NT2/D1 (cell line): ENCODE measurements at regions not wholly inside any gene's neighbourhood (a gene's known extent, or its start where the extent isn't known, plus 50 kb on each side); places are given as distances from the start of the nearest gene placed in this dataset.

Experiments used
- DNase-seq: peaks from one replicate; pipeline ENCODE4 v3.0.0-alpha.2; 2011; ENCODE audit warnings: low read depth, low spot score
- H3K27me3 ChIP-seq: 2 replicates; pipeline ENCODE4 v1.6.0; 2011; ENCODE audit warnings: mild to moderate bottlenecking; ENCODE audit not compliant: insufficient read length, insufficient read depth
- H3K36me3 ChIP-seq: 2 replicates; pipeline ENCODE4 v1.6.1; 2011; ENCODE audit warnings: mild to moderate bottlenecking, low read length, mixed read lengths; ENCODE audit not compliant: insufficient read depth, insufficient read length
- H3K4me1 ChIP-seq: 2 replicates; pipeline ENCODE4 v1.5.1; 2011; ENCODE audit not compliant: insufficient read depth, insufficient read length
- H3K4me3 ChIP-seq: 2 replicates; pipeline ENCODE4 v1.5.1; 2011; ENCODE audit warnings: low read depth; ENCODE audit not compliant: insufficient read length
- H3K9ac ChIP-seq: 2 replicates; pipeline ENCODE4 v1.6.0; 2011; ENCODE audit warnings: low read depth; ENCODE audit not compliant: insufficient read length
- H3K9me3 ChIP-seq: 2 replicates; pipeline ENCODE4 v1.5.1; 2011; ENCODE audit warnings: mild to moderate bottlenecking, low read length; ENCODE audit not compliant: insufficient read depth
- SUZ12 ChIP-seq: IDR thresholded peaks from 2 replicates; pipeline ENCODE4 v1.6.1; 2011; ENCODE audit not compliant: insufficient read length, insufficient read depth; ENCODE audit errors: extremely low read depth
- YY1 ChIP-seq: IDR thresholded peaks from 2 replicates; pipeline ENCODE4 v1.6.1; 2011; ENCODE audit not compliant: insufficient read length, insufficient read depth
- ZNF274 ChIP-seq: IDR thresholded peaks from 2 replicates; pipeline ENCODE4 v1.6.1; 2011; ENCODE audit warnings: mild to moderate bottlenecking, low read depth, low read length

GRCh38 chr3:159182961-159183360, 381.1 kb downstream of the MFSD1 start:
- Histone ChIP-seq H3K4me1 (no peaks in the 10 kb centered on the region), H3K4me3 (no peak overlapping the region), H3K9me3 (no peaks in the 10 kb centered on the region), H3K36me3 (no peaks in the 10 kb centered on the region), H3K9ac (no peak overlapping the region), H3K27me3 (no peaks in the 10 kb centered on the region)
- no peak for DNase-seq
- TF ChIP-seq SUZ12 (no peak), YY1 (no peak), ZNF274 (no peak)

- TF ChIP-seq YY1: no peak
- TF ChIP-seq ZNF274: no peak
- no peak for TF ChIP-seq SUZ12
- H3K36me3 ChIP-seq: no peaks in the 10 kb centered on the region
- no peaks in the 10 kb centered on the region for H3K27me3 ChIP-seq
- no peaks in the 10 kb centered on the region for H3K9me3 ChIP-seq
- no peak for DNase-seq
- no peaks in the 10 kb centered on the region for H3K4me1 ChIP-seq
- H3K4me3 ChIP-seq: no peak overlapping the region
- no peak overlapping the region for H3K9ac ChIP-seq
These were observed 383.7 kb downstream of the MFSD1 start for GRCh38 chr3:159185443-159186050.

GRCh38 chr3:159186581-159186980, 384.7 kb downstream of the MFSD1 start:
- Histone ChIP-seq H3K36me3 (no peaks in the 10 kb centered on the region), H3K4me3 (no peak overlapping the region), H3K4me1 (no peaks in the 10 kb centered on the region)

GRCh38 chr3:159187232-159187631, 385.4 kb downstream of the MFSD1 start:
- Histone ChIP-seq H3K4me1 (no peaks in the 10 kb centered on the region), H3K4me3 (no peak overlapping the region), H3K36me3 (no peaks in the 10 kb centered on the region), H3K27me3 (no peaks in the 10 kb centered on the region), H3K9me3 (no peaks in the 10 kb centered on the region), H3K9ac (no peak overlapping the region)
- DNase-seq: no peak
- TF ChIP-seq YY1 (no peak), ZNF274 (no peak), SUZ12 (no peak)

More at GRCh38 chr3:159186581-159186980, 384.7 kb downstream of the MFSD1 start:
- Histone ChIP-seq H3K9me3 (no peaks in the 10 kb centered on the region), H3K9ac (no peak overlapping the region), H3K27me3 (no peaks in the 10 kb centered on the region)
- TF ChIP-seq SUZ12 (no peak), ZNF274 (no peak), YY1 (no peak)
- DNase-seq: no peak

GRCh38 chr3:159187706-159188105, 385.9 kb downstream of the MFSD1 start:
- no peak for DNase-seq
- TF ChIP-seq SUZ12: no peak
- no peak for TF ChIP-seq ZNF274
- TF ChIP-seq YY1: no peak
- no peak overlapping the region for H3K9ac ChIP-seq
- H3K27me3 ChIP-seq: no peaks in the 10 kb centered on the region
- no peaks in the 10 kb centered on the region for H3K36me3 ChIP-seq
- no peaks in the 10 kb centered on the region for H3K9me3 ChIP-seq
- no peak overlapping the region for H3K4me3 ChIP-seq
- no peaks in the 10 kb centered on the region for H3K4me1 ChIP-seq

- Histone ChIP-seq H3K4me1 (no peaks in the 10 kb centered on the region), H3K4me3 (no peak overlapping the region), H3K9ac (no peak overlapping the region), H3K9me3 (no peaks in the 10 kb centered on the region), H3K36me3 (no peaks in the 10 kb centered on the region), H3K27me3 (no peaks in the 10 kb centered on the region)
- no peak for DNase-seq
- TF ChIP-seq ZNF274 (no peak), YY1 (no peak), SUZ12 (no peak)
These were observed 388.3 kb downstream of the MFSD1 start for GRCh38 chr3:159189994-159190669.

GRCh38 chr3:159191447-159191846, 389.6 kb downstream of the MFSD1 start:
- Histone ChIP-seq H3K9ac (no peak overlapping the region), H3K4me1 (no peaks in the 10 kb centered on the region), H3K36me3 (no peaks in the 10 kb centered on the region), H3K4me3 (no peak overlapping the region), H3K27me3 (no peaks in the 10 kb centered on the region), H3K9me3 (no peaks in the 10 kb centered on the region)
- no peak for DNase-seq
- TF ChIP-seq SUZ12 (no peak), YY1 (no peak), ZNF274 (no peak)
